Anterior cingulate cortex (tissue), 58 donors: ENCODE measurements at regions not wholly inside any gene's neighbourhood (a gene's known extent, or its start where the extent isn't known, plus 50 kb on each side); places are given as distances from the start of the nearest gene placed in this dataset.
A peak's percentile ranks its signal among the peaks of the same experiment; 100 is the strongest.

ENCODE experiments used
- DNase-seq, 58 donors: peaks; one replicate each; lab custom pipeline; 2025; lab: John Stamatoyannopoulos, UW

DNA sequence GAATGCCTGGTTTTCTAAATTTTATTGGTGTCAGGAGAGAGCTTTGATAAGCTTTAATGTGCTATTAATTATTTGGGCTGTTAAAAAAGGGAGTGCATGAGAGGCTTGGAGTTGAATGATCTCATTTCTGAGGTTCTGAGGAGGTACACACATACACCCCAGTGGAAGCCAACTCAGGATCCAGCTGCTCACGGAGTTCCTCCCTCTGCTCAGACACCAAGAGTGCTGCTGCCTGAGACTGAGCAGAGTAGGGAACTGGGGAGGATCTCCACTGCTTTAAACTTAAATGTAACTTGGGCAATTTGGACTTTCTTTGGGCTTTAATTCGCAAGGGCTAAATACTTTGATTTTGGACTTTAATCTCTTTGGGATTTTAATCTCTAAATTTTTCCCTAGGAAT, 414.4 kb upstream of the CADM1 start:
- no peak for DNase-seq

DNA sequence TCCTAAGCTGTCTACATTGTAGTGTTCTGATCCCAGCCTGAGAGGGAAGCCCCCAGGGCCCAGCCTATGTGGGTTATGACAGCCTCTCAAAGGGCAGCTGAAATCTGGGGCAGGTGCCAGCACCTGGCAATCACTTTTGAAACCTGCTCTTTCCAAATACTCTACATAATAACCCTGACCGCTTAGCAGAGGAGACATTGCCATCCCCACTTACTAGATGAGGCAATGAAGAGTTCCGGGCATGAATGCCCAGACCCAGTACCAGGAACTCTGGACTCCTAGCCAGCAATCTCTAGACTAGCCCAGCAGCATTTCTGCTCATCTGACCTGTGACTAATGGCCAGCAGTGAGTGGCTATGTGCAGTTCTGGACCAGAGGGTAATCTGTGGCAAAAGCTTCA, 412.4 kb upstream of the CADM1 start:
- DNase-seq = no peak

DNA sequence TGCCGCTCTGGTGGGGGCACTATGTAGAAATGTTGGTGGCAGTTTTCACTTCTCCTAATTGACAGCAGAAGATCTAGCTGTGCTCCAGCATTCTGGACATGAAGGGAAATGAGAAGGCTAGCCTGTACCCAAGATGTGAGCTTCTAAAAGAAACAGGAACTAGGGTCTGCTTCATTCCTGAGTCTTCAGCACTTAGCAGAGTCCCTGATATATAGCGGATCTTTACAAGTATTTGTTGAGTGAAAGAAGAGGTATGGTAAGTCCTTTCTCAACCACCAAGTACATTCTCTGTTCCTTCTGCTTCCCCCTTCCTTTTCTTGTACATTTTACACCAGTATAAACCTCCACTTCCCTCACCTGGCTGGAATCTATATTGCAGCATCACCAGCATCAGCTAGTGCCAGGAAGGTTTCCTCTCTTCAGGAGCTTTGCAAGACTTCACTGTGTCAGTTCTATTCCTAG, 408.3 kb upstream of the CADM1 start:
- peak in 4 of 58 donors; percentile 3 to 20 (median 12) for DNase-seq

- DNase-seq = no peak
Measured at GRCh38 chr11:115911613-115912346, 407.6 kb upstream of the CADM1 start.

GRCh38 chr11:115910379-115910778, 406.2 kb upstream of the CADM1 start:
- no peak for DNase-seq

DNA sequence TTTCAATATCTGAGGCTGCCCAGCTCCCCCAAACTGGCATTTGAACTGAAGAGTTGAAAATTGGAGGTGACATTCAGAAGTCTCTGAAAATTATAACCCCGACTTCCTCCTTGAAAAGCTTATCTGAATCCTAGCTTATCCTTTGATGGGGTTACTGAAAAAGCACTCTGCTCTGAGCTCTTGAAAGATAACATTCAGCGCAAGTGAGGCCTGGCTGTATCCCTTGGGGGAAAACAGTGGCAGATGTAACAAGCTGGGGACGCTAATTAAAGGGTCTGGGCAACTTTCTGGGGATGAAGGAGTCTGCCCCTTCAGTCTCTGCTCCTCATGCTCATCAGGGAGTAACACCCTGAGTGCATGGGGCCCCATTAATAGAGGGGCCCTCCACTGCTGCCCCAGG, 402.0 kb upstream of the CADM1 start:
- no peak for DNase-seq

DNA sequence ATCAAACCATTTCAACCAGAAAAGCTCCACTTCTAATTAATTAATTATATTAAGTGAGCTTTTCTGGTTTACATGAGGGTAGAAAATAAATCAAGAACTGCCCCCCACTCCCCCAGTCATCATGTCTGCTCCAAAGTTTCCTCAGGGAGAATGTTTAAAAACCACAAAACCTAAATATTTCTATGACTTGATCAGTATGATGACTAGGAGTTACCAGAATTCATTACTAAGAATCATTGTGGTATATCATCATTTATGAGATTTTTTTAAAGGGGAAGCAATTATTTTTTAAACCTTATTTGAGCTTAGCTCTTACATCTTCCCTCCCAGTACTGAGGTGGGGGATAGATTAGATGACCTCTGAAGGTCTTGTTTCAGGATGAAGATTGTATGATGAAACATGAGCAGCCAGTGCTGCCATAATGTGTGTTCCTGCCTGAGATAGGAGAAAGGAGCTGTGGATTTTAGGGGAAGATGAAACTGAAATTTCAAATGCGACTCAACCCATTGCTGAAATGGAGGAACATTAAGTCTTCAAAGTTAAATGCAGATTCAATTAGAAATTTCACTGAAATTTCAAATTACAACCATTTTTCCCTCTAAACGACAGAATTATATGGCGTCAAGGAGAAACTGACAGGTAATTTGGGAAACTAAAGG, 401.3 kb upstream of the CADM1 start:
- no peak for DNase-seq

DNA sequence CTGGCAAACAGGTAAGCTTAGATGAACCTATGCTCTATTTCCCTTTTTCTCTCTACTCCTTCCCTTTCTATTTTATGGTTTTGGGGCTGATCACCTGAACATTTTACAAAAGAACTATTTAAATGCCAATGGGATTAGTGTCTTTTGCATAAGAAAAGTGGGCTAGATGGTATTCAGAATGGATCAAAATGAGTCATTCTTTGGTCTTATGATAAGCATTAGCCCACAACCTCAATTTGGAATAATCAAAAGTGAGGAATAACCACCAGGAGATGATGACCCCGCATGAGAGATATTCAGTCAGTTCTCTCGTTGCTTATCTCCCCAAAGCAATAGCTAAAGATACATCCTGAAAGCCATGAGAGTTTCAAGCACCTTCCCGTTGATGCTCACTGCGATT, 399.0 kb upstream of the CADM1 start:
- no peak for DNase-seq

DNA sequence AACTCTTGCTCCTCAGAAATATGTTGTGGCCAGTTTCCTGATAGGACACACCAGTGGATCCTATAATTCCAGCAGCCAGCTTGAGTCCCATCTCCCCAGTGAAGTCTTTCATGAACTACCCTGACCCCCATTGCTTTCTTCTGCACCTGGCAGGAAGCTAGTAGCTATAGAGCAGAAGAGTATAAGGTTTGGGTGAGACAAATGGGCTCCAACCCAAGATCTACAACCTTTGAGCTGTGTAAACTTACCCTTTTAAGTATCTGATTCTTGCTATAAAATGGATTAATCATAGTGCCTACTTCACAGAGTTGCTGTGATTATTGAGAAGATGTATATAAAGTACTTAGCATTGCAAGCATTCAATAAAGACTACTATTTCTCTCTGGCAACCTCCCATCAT, 396.9 kb upstream of the CADM1 start:
- DNase-seq = no peak

DNA sequence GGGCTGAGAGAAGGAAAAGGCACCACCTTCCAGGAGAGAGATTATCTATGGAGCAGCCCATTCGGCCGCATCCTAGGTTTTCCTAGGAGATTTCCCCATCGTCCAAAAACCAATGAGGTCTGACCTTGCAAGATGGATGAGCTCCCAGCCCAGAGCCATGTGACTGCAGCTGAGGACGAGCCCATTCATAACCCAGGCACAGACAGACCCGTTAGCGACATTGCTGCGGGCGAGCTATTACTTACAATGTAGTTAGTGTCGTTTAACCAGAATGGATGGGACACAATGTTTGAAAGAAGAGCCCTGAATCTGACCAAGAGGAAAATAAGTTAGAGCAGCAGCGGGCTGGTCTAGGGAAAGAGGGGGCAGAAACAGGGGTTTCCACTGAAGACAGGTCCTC, 395.9 kb upstream of the CADM1 start:
- DNase-seq = no peak

- DNase-seq = no peak
Measured at GRCh38 chr11:115897707-115898106, 393.5 kb upstream of the CADM1 start.

GRCh38 chr11:115896084-115896483, 391.9 kb upstream of the CADM1 start:
- no peak for DNase-seq

- DNase-seq = no peak
Measured at GRCh38 chr11:115895594-115895993, 391.4 kb upstream of the CADM1 start.

DNA sequence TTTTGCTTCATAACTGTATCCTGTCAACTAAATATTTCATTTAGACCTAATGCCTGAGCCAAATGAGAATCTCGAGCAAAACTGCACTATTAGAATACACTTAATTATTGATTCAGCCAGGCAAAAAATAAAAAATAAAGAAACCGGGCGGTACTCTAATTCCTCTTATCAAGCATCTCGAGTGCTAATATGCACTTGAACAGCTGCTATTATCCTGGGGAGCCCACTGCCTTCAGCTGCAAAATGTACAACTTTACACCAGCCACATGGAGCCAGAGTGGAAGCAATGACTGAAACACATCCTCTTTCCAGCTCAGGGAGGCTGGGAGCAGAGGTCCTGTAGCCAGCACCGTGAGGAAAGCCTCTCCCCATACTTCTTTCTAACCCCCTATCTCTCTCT, 390.0 kb upstream of the CADM1 start:
- no peak for DNase-seq

DNA sequence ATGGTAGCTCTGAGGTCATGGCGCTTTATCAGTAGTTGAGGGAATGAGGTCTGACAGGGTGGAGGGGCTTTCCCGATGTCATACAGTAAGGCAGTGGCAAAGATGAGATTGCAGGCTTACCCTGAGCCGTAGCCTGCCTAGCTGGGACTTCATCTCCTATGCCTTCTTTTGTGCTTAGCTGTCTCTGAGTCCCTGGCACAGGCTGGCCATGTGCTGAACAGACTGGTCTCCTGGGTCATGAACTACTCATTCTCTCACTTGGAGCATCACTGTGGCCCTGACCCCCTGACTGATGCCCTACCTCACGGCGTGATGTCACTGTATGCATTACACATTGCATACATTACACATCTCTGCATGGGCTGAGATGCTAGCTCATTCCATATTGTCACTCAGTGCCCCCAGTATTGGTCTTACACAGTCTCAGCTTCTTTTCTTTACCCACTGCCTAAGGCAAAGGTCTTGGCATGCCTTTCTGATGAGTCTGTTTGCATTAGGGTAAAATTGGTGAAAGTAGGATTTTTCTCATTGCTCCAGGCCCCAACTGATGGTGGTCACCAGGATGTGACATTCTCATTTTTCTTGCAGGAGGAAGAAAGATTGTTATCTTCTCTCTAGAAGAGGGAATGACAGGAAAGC, 389.4 kb upstream of the CADM1 start:
- DNase-seq = no peak

- DNase-seq = no peak
Measured at GRCh38 chr11:115892016-115892415, 387.8 kb upstream of the CADM1 start.

GRCh38 chr11:115891581-115891980, 387.4 kb upstream of the CADM1 start:
- DNase-seq = no peak

DNA sequence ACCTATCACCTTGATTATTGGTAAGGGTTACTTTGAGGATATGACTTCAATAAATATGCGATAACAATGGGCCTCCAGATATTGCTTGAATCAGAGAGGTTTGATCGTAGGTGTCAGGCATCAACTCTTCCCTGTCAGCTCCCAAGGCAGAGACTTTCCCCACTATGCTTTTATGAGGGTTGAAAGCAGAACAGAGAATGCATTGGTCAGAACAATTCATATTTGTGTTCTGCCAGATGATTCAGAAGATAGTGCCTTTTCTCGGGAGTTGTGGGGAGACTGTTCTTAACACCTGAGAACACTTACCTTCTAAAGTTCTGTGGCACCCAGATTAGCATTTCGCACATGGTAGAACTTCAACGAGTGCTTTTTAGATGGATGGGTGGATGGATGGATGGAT, 386.3 kb upstream of the CADM1 start:
- no peak for DNase-seq

DNA sequence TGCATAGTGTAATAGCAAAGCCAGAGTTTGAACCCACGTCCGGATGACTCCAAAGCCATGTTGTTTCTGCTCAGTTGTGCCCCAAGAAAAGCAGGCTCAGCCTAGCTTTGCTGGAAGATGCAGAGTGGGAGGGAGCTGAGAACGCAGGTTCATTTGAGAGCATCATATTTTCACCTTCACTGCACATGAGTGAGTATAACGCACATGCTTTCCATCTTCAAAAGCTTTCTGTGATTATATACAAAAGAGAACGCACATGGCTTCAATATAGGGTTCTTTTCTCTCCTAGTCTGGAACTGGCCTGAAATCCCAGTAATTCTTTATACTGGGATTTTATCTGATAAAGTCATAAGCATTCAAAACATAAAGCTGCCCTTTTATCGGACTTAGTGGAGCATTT, 385.5 kb upstream of the CADM1 start:
- DNase-seq = no peak

DNA sequence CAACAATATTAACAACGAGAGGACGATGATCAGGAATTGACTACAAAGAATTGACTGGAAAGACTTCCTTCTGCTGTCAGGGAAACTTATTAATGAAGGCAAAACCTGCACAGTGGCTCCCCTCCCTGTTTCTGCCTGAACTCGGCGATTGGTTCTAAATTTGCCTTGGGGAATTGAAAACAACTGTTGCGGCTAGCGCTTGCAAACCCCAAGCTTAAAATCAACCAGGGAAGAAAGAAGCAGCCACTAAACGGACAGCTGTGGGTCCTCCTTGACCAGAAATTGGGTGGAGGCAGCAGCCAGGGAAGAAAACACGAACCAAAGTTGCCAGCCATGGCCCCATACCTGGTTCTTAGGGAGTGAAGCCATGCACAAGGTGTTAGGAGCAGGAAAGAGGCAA, 383.5 kb upstream of the CADM1 start:
- DNase-seq = no peak

DNA sequence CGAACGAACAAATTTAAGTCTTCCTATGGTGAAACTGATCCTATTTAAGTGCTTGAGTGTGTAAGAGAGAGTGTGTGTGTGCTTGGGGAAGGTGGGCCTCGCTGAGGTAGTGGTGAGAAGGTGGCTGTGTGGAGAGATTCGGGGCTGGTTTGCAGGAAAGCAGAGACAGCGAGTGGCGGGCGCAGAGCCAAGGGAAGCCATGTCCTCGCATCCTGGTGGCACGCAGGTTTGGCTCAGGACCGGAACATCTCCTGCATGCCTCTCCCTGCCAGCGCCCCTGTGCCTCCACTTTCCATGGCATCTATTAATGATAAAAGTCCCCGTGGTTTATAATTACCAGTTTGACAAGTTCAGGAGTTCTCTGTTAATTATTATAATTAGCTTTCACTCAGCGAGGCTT, 383.1 kb upstream of the CADM1 start:
- no peak for DNase-seq

DNA sequence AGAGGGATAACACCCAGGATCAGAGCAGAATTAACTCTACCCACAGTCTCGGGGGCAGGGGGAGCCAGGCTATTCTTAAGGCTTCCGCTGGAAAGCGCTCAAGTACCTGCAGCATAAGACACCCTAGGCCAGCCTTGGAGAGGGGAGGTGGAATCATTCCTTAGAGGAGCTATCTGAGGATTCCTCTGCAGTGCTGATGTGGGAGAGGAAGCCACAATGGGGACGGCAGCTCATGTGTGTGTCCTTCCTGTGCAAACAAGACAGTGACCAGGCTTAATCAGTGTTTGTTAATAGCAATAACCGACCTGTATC, 382.2 kb upstream of the CADM1 start:
- no peak for DNase-seq
